NCI-H187 treated with DMSO at 0.1 percent for 48 hours (cell line): ENCODE measurements at regions not wholly inside any gene's neighbourhood (a gene's known extent, or its start where the extent isn't known, plus 50 kb on each side); places are given as distances from the start of the nearest gene placed in this dataset.

Source experiments
- DNase-seq: peaks from one replicate; lab custom pipeline; 2025; lab: John Stamatoyannopoulos, UW

DNA sequence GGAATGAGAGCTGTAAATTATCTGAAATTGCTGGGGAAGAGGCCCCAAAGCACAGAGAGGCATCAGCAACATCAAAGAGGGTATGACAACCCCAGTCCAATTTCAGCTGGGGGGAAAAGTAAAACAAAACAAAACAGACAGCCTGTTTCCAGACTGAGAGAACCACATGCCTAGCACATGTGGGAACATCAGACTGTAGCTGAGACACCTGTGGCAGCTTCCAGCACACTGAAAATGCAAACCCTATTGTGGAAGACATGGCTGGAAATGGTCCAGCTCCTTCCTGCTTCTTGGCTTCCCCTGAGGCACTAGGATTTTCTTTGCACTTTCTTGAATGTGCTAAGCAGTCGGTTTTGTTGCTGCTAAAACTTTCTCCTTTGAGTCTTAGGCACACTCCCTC lies 240.9 kb upstream of the STS start:
- no peak for DNase-seq

DNA sequence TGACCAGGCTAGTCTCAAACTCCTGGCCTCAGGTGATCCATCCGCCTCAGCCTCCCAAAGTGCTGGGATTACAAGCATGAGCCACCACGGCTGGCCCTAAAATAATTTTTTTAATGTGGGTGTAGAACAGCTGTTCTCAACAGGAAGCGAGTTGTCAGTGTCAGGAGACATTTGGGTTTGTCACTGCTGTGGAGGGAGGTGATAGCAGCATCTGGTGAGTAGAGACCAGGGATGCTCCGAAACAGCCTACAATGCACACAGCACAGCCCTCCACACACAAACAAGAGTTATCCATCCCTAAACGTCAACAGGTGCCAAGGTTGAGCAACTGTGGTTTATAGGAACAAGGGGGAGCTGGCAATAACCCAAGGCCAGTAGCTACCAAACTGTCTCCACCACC lies 243.4 kb upstream of the STS start:
- no peak for DNase-seq

DNA sequence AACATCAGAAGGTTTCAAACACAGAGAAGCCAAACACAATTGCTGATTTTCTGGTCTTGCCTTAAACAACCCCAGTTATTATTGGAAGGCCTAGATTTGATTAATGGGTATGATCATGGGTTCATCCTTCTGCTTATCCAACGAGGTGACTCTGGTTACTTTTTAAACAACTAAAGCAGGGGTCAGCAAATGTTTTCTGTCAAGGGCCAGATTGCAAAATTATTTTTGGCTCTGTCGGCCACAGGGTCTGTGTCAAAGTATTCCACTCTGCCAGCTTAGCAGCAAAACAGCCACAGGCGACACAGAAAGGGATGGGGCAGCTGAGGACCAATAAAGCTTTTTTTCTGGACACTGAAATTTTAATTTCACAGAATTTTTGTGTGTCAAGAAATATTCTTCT lies 249.1 kb upstream of the STS start:
- no peak for DNase-seq

DNA sequence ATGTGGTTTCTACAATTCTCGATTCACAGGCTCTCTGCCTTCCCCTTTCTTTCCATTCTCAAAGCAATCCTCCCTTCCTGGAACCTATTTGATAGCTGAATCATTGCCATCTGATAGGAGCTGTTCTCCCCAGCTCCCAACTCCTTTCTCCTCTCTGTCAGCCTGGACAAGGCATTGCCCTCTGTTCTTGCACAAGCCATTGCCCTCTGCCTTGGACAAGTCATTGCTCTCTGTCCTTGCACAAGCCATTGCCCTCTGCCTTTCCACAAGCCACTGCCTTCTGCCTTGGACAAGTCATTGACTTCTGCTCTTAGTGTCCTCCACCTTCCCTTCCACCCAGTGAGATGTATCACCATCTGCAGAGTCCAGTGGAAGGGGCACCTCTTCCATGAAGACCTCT lies 256.1 kb upstream of the STS start:
- DNase-seq = no peak

DNA sequence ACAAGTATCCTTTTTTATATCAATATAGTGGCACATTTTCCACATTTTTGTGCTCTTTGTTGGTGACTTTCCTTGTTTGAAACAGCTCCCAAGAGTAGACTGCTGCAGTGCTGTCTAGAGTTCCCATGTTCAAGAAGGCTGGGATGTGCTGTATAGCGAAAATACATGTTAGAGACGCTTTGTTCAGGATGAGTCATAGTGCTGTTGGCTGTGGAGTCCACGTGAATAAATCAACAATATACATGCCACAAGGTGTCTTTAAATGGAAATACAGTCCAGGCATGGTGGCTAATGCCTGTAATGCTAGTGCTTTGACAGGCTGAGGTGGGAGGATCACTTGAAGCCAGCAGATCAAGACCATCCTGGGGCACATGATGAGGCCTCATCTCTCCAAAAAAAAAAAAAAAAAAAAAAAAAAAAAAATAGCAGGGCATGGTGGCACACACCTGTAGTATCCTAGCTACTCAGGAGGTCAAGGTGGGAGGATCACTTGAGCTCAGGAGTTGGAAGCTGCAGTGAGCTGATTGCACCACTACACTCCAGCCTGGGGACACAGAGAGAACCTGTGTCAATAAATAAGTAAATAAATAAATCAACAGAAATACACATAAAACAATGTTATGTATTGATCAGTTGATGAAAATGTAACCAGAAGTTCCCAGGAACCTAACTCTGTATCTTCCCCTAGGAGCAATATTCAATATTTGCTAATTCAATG lies 256.8 kb upstream of the STS start:
- DNase-seq = no peak

DNA sequence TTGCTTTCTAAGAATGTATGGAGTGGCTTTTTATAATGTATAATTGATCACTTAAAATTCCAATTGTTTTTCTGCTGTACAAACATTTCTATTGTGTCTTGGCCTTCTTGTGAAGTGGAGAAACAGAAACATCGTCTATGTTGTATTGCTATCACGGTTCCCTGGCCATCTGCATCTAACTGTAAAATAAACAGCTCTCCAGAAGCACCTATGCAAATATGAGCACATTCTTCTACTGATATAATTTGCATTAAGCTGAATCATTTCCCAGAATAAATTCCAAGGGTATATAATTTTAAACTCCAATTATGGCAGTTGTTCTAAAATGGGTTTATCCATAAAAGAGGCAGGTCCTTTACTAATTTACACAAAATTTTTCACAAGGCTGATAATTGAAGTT lies 261.6 kb upstream of the STS start:
- no peak for DNase-seq

DNA sequence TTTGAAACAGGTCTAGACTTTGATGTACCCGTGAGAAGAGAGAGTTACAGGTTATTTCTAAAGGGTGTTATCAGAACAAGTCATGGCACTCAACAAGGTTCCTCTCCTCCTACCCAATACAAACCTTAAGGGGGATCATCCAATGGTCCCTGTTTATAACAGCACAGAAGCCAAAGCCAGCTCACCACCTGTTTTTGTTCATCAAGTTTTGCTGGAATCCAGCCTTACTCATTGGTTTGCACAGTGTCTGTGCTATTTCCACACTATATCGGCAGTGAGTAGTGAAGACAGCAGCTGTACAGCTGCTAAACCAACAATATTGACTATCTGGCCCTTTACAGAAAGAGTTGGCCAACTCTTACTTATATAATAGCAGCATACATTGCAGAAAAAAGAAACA lies 262.1 kb upstream of the STS start:
- no peak for DNase-seq

DNA sequence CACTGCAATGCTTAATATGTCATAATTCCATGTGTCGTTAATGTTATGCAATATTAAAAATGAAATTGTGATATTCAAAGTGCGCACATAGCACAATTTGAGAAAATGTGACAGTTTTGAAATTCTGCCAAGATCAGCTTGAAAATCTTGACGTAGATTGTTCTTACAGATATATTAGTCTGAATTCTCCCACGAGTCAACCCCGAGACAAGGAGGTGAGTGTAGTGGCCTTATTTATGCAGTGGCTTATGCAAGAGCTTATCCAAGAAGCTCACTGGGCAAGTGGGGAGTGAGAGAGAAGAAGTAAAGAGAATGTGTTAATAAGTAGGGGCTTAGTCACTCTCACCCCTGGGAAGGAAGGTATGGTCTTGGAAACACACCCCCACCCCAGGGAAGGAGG lies 286.1 kb upstream of the STS start:
- no peak for DNase-seq

DNA sequence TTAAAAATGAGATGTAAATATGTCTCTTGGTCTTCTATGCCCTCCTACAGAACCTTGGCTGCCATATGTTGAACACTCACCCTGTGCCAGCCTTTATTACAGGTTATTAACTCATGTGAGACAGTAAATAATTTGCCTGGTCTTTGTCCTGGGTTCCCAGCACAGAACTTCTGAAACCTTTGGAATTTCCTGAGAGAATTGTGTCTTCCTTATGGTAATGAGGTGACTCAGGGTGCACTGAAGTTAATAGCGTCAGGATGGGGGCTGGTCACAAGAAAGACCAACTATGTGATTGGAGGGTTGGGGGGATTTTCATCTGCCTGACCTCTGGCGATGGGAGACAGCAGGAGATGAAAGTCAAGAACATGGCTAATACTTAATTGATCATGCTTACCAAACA lies 289.8 kb upstream of the STS start:
- DNase-seq = no peak

DNA sequence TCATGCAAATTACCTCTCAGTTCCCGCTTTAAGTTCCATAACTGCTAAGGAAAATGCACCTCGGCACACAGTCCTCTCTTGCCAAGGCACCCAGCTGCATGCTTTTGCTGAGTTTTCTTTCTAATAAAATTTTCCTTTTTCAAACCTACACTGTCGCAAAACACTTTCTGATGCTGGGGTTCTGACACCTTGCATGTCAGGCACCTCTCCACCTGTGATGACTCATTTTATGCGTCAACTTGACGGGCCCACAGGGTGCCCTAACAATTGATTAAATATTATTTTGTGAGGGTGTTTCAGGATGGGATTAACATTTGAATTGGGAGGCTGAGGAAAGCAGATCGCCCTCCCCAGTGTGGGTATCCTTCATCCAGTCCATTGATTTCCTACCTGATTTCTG lies 291.0 kb upstream of the STS start:
- no peak for DNase-seq

DNA sequence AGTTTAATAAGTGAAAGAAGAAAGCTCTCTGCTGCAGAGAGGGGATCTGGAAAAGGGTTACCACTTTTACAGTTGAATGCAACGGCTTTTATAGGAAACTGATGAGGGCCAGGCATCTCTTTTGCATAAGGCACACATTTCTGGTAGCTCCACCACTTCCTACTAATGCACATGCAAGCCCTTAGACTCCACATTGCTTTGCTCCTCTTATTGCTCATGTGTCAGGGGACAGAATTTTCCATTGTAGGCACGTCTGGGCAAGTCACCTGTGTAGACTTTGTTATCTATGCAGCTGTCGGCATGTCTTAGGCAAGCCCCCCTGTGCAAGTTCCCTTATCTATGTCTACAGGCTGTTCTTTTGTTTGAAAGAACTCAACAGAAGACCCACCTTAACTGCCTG lies 294.6 kb upstream of the STS start:
- DNase-seq = no peak

DNA sequence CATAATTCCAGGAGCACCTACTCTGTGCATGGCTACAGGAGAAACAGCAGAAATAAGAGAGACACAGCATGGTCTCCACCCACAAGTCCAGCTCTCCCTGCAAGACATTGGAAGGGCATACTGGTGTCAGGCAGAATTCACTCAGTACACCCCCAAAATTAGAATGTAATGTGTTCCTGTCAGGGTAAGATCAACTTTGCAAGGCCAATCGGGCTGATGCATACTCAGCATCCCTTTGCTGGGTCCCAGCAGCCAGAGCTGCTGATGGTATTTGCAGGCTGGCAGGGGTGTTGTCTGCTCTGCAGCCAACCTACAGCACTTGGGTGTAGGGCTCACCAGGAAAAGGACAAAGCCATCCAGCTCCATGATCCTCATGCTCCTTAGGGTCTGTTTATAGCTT lies 295.4 kb upstream of the STS start:
- DNase-seq = no peak

DNA sequence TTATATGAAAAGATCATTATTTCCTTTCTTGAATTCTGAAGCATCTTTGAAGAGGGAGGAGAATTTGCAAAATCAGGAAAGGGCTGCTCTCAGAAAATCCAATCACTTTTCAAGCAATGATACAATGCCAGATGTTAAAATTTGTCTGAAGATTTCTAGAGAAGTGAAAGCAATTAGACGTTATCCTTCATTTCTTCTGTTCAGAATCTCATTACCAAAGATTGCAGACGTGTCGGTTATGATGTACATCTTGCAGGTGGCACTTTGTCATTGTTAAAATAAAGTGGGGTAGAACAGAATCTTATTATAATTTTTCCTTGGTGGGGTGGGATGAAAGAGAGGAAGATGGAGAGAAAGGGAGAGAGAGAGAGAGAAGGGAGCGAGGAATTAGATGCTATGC lies 296.4 kb upstream of the STS start:
- DNase-seq = no peak

DNA sequence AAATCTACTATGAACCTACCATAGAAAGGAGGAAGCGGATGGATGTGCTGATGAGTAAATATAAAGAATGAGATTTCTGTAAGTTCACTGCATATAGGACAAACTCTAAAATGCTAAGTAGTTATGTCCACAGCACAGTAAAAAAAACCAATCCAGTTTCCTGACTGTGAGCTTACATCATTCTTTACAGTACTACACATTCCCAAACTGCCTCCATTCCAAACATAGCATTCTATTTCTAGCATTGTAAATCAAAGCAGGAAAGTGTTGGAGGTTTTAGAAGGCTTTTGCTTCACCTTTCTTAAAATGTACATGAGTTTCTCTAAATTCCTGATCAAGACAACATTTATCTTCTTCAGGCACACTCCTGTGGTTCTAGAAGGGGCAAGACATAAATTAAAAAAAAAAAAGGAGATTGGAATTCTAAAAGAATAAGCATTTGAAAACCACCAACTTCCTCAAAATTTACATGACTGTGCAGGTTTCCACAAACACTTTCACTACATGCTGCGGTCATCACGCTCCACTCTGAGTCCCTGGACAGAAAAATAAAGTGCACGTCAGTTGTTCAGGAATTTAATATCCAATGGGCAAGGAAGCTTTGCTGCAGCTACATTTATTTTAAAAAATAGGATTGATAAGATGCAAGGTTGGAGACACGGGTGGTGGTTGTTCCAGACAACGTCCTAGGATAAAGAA lies 297.6 kb upstream of the STS start:
- DNase-seq = no peak

DNA sequence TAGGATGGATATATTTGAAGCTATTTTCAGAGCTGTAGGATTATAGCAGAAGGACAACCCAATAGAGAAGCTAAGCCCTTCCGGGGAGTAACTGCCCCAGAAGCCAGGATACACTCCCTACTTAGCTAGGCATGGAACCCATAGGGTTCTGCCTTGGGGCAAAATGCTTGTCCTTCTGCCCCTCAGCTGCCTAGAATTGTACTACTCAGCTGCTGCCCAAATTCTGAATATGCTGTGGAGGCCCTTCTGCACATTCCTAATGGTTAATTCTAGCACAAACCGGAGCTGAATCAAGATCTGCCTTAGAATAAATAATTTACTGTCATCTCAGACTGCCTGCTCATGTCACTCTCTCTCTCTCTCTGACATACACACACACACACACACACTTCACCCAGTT lies 297.7 kb upstream of the VCX3A start:
- no peak for DNase-seq

DNA sequence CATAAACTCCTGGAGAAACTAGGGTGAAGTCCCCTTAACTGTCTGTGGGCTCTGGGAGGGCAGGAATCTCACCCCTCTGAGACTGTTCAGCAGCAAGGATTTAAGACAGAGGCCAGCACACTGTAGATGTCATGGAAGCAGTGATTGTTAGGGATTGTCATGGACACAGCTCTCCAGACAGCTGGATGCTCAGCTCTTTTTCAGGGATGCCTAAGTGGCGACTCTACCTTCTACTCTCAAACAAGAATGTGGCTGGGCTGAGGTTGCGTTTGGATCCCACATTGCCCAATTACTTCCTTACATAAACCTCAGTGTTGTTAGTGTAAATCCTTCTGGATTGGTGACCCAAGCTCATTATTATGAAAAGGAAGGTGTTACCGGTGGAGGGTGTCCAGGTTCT lies 291.9 kb upstream of the VCX3A start:
- no peak for DNase-seq

DNA sequence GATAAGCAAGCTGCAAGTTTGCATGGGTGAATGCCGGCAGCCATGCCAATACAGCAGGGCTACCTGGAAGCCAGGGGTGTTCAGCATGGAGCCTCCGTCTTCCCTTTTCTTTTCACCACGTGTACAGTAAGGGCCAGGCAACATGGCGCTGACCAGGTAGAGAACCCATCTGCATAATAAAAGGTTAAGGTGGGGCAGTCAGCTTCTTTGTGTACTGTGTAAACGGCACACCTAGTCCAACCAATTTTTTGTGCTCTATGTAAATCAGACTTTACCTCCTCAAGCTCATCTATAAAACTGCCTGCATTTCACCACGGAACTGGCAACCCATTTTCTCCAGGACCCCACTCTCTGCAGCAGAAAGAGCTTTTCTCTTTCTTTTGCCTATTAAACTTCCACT lies 286.8 kb upstream of the VCX3A start:
- DNase-seq = no peak

DNA sequence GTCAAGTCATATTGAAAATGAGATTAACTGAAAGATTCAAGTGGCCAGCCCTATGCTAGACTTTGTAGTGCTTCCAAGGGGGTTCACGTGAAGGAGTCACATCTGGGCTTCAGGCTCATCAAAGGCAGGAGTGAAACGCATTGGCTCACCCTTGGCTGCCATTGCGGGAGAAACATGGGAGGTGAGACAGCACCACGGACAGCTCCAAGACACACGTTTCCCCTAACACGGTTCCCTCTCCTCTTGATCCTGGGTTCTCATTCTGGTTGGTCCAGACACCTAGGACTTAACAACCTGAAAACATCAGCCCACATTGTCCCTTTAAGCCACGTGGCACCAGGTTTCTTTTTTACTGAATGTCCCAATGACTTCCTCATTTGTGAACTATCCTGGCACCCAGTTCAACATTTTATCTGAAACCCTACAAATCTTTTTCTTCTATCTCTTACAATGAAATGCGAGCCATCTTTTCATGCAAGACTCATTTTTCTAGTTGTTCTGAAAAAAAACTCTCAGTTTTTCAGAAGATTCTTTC lies 279.0 kb upstream of the VCX3A start:
- DNase-seq = no peak

DNA sequence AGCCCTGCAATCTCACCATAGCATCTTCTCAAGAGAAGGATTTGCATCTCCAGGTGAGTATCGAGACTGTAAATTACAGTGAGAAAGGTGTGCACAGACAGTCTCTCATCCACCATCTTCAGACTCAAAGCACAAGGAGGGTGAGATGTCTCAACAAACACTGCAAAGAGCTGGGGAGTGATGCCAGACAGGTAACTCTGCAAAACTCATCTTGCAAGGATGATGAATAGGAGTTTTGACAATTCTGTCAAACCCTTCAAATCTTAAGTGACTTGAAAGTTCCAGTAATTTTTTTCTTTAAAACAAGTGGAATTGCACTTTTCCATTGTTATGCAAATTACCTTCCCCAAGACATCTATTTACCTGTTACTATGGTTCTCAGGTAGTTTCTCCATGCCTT lies 277.2 kb upstream of the VCX3A start:
- DNase-seq = no peak

DNA sequence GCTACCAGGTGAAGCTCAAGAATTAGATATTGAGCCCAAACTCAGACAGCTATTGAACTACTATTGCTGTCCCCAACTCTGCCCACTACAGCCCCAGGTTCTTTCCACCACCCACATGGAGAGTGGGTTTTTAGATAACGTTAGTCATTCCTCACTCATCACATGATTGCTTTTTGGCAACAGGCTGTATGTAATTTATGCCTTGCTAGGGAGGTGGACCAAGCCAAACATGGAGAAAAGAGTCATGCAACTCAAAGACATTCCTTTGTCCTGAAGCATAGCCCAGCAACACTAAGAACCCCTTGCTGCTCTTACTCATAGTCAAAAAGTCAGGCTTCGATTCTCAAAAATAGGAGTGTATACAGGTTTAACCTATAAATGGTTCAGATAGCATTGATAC lies 275.9 kb upstream of the VCX3A start:
- DNase-seq = no peak

DNA sequence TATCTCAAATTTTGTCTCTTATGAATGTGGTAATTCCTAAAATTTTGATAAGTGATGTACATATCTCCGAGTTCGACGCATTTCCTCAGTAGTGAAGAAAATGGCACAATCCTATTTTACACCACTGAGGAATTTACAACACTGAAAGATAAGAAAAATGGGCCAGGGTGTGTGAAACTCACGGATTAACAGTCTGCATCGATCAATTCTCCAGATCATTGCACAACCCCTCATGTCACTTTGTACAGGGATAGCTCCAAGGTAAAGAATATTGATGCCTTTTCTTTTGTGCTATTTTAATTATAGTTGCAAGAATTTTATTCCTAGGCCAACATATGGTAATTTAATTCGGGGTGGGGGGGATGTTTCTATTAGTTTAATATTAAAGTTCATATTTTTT lies 268.7 kb upstream of the VCX3A start:
- no peak for DNase-seq

DNA sequence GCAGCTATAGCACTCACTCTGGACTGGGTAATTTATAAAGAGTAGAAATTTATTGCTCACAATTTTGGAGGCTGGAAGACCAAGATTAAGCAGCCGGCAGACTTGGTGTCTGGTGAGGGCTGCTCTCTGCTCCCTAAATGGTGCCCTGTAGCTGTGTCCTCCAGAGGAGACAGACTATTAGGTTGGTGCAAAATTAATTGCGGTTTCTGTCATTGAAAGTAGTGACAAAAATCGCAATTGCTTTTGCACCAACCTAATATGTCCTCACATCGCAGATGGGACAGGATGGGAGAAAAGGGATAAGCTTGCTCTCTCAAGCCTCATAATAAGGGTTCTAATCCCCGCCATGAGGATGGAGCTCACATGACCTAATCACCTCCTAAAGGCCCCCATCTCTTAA lies 258.1 kb upstream of the VCX3A start:
- no peak for DNase-seq

DNA sequence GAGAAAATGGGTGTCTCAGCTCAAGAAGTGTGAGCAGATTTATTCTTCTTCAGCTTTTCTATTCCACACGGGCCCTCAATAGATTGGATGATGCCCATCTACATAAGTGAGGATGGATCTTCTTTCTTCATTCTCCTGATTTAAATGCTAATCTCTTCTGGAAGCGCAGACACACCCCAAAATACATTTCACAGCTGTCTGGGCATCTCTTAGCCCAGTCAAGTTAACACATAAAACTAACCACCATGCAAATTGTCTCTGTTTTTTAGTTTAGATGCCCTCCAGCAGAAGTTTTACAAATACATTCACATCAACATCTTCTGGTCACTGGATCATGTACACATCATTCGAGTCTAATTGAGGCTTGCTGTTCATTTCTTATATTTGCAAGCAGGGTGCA lies 249.0 kb upstream of the VCX3A start:
- no peak for DNase-seq

DNA sequence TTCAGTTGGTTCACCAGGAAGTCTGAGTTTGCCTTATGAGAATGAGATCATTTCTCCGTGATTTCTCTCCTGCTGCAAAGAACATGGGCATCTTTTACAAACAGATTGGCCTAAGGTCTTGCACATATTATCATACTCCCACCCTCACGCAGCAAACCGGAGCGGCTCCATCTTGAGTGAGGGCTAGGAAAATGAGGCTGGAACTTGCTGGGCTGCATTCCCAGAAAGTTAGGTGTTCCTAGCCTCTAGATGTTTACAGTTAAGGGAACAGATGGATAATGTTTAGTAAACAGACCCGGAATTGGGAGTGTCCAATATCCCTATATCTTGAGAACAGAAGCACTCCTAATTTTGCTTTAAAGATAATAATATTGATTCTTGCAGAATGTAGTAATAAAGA lies 247.9 kb upstream of the VCX3A start:
- no peak for DNase-seq
